IMR-90 (cell line): ENCODE measurements at regions not wholly inside any gene's neighbourhood (a gene's known extent, or its start where the extent isn't known, plus 50 kb on each side); places are given as distances from the start of the nearest gene placed in this dataset.

Experiments
- ATAC-seq: fragments of 200-7000 bp; cut with Tn5 transposase; 2 replicates; pipeline ENCODE4 v1.9.1; 2020; ENCODE audit warnings: low read depth, mild to moderate bottlenecking, moderate library complexity
- BruUV-seq: library from RNA; stranded (reverse); fragments of 400-500 nt; replicated peaks from 2 replicates; lab custom pipeline; 2021; lab: Mats Ljungman, UMichigan
- CTCF ChIA-PET: fragments of 300-600 bp; formaldehyde crosslinking; extraction: SDS; loops from one replicate; lab custom pipeline; 2021; ENCODE audit warnings: antibody characterized with exemption; lab: Yijun Ruan, JAX
- POLR2A ChIA-PET: fragments of 300-600 bp; sonication (Branson Sonifier 250); formaldehyde crosslinking; loops from one replicate; lab custom pipeline; 2022; ENCODE audit warnings: antibody characterized with exemption; ENCODE audit not compliant: unreplicated experiment; lab: Charles Lee
- DNase-seq: peaks from one replicate; pipeline ENCODE4 v3.0.0; 2013
- H2AFZ ChIP-seq: replicated peaks from 2 replicates; pipeline ENCODE3; 2013; ENCODE audit warnings: low read length, mild to moderate bottlenecking; ENCODE audit not compliant: poor library complexity
- H2AK5ac ChIP-seq: 2 replicates; pipeline ENCODE4 v1.6.1; 2013; ENCODE audit warnings: low read depth, low read length, inconsistent platforms
- H2AK9ac ChIP-seq: replicated peaks from 2 replicates; pipeline ENCODE3; 2013; ENCODE audit warnings: mild to moderate bottlenecking, low read depth, low read length, moderate library complexity; ENCODE audit not compliant: poor library complexity
- H2BK120ac ChIP-seq: 2 replicates; pipeline ENCODE4 v1.6.1; 2013; ENCODE audit warnings: low read depth, low read length, inconsistent platforms
- H2BK15ac ChIP-seq: 3 replicates; pipeline ENCODE4 v1.6.1; 2013; ENCODE audit warnings: low read depth, low read length, inconsistent platforms
- H2BK20ac ChIP-seq: 2 replicates; pipeline ENCODE4 v1.6.1; 2013; ENCODE audit warnings: low read depth, mild to moderate bottlenecking, inconsistent platforms, low read length, moderate library complexity
- H2BK5ac ChIP-seq: 2 replicates; pipeline ENCODE4 v1.6.1; 2013; ENCODE audit warnings: mild to moderate bottlenecking, low read depth, low read length, inconsistent platforms; ENCODE audit not compliant: poor library complexity, severe bottlenecking
- H3K14ac ChIP-seq: replicated peaks from 2 replicates; pipeline ENCODE4 v1.6.1; 2013; ENCODE audit warnings: low read depth, low read length, inconsistent platforms
- H3K18ac ChIP-seq: 2 replicates; pipeline ENCODE4 v1.6.1; 2013; ENCODE audit warnings: low read depth, low read length, control low read depth
- H3K23ac ChIP-seq: 2 replicates; pipeline ENCODE4 v1.6.1; 2013; ENCODE audit warnings: low read depth, low read length, inconsistent platforms
- H3K27ac ChIP-seq: 2 replicates; pipeline ENCODE4 v1.5.1; 2013; ENCODE audit warnings: mild to moderate bottlenecking, control low read depth, low read length; ENCODE audit not compliant: insufficient read depth
- H3K27me3 ChIP-seq: 2 replicates; pipeline ENCODE4 v1.6.1; 2013; ENCODE audit warnings: low read length; ENCODE audit not compliant: control insufficient read depth, insufficient read depth
- H3K36me3 ChIP-seq: 2 replicates; pipeline ENCODE4 v1.6.1; 2013; ENCODE audit warnings: low read length, mixed read lengths; ENCODE audit not compliant: control insufficient read depth, insufficient read depth
- H3K4ac ChIP-seq: 2 replicates; pipeline ENCODE4 v1.6.1; 2013; ENCODE audit warnings: low read depth, low read length, inconsistent platforms
- H3K4me1 ChIP-seq: 2 replicates; pipeline ENCODE4 v1.6.1; 2013; ENCODE audit warnings: low read length, mixed read lengths; ENCODE audit not compliant: control insufficient read depth, insufficient read depth
- H3K4me2 ChIP-seq: 2 replicates; pipeline ENCODE4 v1.6.1; 2013; ENCODE audit warnings: low read depth, mild to moderate bottlenecking, control low read depth, low read length, moderate library complexity
- H3K4me3 ChIP-seq: 2 replicates; pipeline ENCODE4 v1.5.1; 2013; ENCODE audit warnings: low read depth, mild to moderate bottlenecking, control low read depth, low read length, moderate library complexity; ENCODE audit not compliant: insufficient read depth
- H3K56ac ChIP-seq: 2 replicates; pipeline ENCODE4 v1.6.1; 2013; ENCODE audit warnings: low read length, inconsistent platforms; ENCODE audit not compliant: insufficient read depth; ENCODE audit errors: extremely low read depth
- H3K79me1 ChIP-seq, 2 experiments: 2 replicates each; pipeline ENCODE4 v1.6.1; 2013; ENCODE audit warnings: low read length in 2 of 2, inconsistent platforms in 1 of 2, low read depth in 1 of 2
- H3K9ac ChIP-seq: 2 replicates; pipeline ENCODE4 v1.6.1; 2013; ENCODE audit warnings: low read depth, low read length, control low read depth
- H3K9me1 ChIP-seq: 2 replicates; pipeline ENCODE4 v1.6.1; 2013; ENCODE audit warnings: low read length, inconsistent platforms; ENCODE audit not compliant: insufficient read depth
- H3K9me3 ChIP-seq: 2 replicates; pipeline ENCODE4 v1.6.1; 2013; ENCODE audit warnings: low read length; ENCODE audit not compliant: control insufficient read depth, insufficient read depth
- H4K20me1 ChIP-seq: 2 replicates; pipeline ENCODE4 v1.6.1; 2013; ENCODE audit warnings: low read length, inconsistent platforms; ENCODE audit not compliant: insufficient read depth
- H4K5ac ChIP-seq: 2 replicates; pipeline ENCODE4 v1.6.1; 2013; ENCODE audit warnings: mild to moderate bottlenecking, low read depth, low read length, control low read depth
- H4K8ac ChIP-seq, 2 experiments: 2 replicates each; pipeline ENCODE4 v1.6.1; 2013; ENCODE audit warnings: low read depth in 2 of 2, low read length in 2 of 2, control low read depth in 1 of 2, inconsistent platforms in 1 of 2
- H4K91ac ChIP-seq: 2 replicates; pipeline ENCODE4 v1.6.1; 2013; ENCODE audit warnings: low read depth, low read length, inconsistent platforms; ENCODE audit not compliant: insufficient read depth
- BHLHE40 ChIP-seq: fragments of 150-350 bp; IDR thresholded peaks from 2 replicates; pipeline ENCODE4 v1.6.1; 2016; ENCODE audit warnings: mild to moderate bottlenecking, low read depth, low read length
- CEBPB ChIP-seq: IDR thresholded peaks from 2 replicates; pipeline ENCODE4 v1.6.1; 2012; ENCODE audit warnings: low read depth, low read length, improper control_type of control experiment
- CHD1 ChIP-seq: IDR thresholded peaks from 2 replicates; pipeline ENCODE4 v1.6.1; 2012; ENCODE audit warnings: low read depth, low read length, improper control_type of control experiment
- CTCF ChIP-seq: conservative IDR thresholded peaks from 2 replicates; pipeline ENCODE4 v1.5.1; 2012; ENCODE audit warnings: mild to moderate bottlenecking, low read depth, low read length, improper control_type of control experiment
- ELK1 ChIP-seq: fragments of 150-350 bp; IDR thresholded peaks from 2 replicates; pipeline ENCODE4 v1.6.1; 2016; ENCODE audit warnings: low read depth, mild to moderate bottlenecking, low read length, moderate library complexity, borderline replicate concordance
- FOS ChIP-seq: fragments of 150-350 bp; IDR thresholded peaks from 2 replicates; pipeline ENCODE4 v1.6.1; 2016; ENCODE audit warnings: low read depth, low read length
- MAFK ChIP-seq: IDR thresholded peaks from 2 replicates; pipeline ENCODE4 v1.6.1; 2012; ENCODE audit warnings: low read depth, low read length, improper control_type of control experiment
- MAZ ChIP-seq: IDR thresholded peaks from 2 replicates; pipeline ENCODE4 v1.6.1; 2012; ENCODE audit warnings: low read depth, mild to moderate bottlenecking, low read length, improper control_type of control experiment, moderate library complexity, borderline replicate concordance
- MXI1 ChIP-seq: IDR thresholded peaks from 2 replicates; pipeline ENCODE4 v1.6.1; 2012; ENCODE audit warnings: low read depth, mild to moderate bottlenecking, low read length, moderate library complexity, borderline replicate concordance
- NFE2L2 ChIP-seq: fragments of 150-350 bp; IDR thresholded peaks from 2 replicates; pipeline ENCODE4 v1.6.1; 2016; ENCODE audit warnings: low read depth, mild to moderate bottlenecking, low read length
- POLR2A ChIP-seq: IDR thresholded peaks from 2 replicates; pipeline ENCODE4 v1.6.1; 2012; ENCODE audit warnings: mild to moderate bottlenecking, low read depth, low read length
- RAD21 ChIP-seq: IDR thresholded peaks from 2 replicates; pipeline ENCODE4 v1.6.1; 2012; ENCODE audit warnings: low read length, improper control_type of control experiment
- RCOR1 ChIP-seq: IDR thresholded peaks from 2 replicates; pipeline ENCODE4 v1.6.1; 2012; ENCODE audit warnings: mild to moderate bottlenecking, low read length, improper control_type of control experiment; ENCODE audit not compliant: insufficient replicate concordance
- RFX5 ChIP-seq: IDR thresholded peaks from 2 replicates; pipeline ENCODE4 v1.8.0; 2012; ENCODE audit warnings: low read depth, mild to moderate bottlenecking, low read length, moderate library complexity
- SMC3 ChIP-seq: fragments of 150-350 bp; IDR thresholded peaks from 2 replicates; pipeline ENCODE4 v1.6.1; 2016; ENCODE audit warnings: low read depth, mild to moderate bottlenecking, antibody characterized with exemption, low read length, moderate library complexity
- USF2 ChIP-seq: fragments of 150-350 bp; IDR thresholded peaks from 2 replicates; pipeline ENCODE4 v1.6.1; 2017; ENCODE audit warnings: mild to moderate bottlenecking, antibody characterized with exemption, low read length, low read depth
- WGBS, 2 experiments: methylation state at CpG; one replicate each; pipeline versions ENCODE4 v1.1.5 to v1.1.7; 2013; ENCODE audit warnings: missing lambda C conversion rate in 2 of 2; ENCODE audit not compliant: insufficient read length in 1 of 2; ENCODE audit errors: extremely low coverage in 2 of 2; 5-methylcytosine and 5-hydroxymethylcytosine counted together
- dilution Hi-C: fragments of 300-500 bp; cut with HindIII; formaldehyde crosslinking; loops from one replicate; pipeline ENCODE4 v1.14.3; 2018; ENCODE audit warnings: low sequenced_read_pairs; ENCODE audit not compliant: unreplicated experiment
- in situ Hi-C: fragments of 300-500 bp; cut with MboI; formaldehyde crosslinking; loops from 3 replicates; pipeline ENCODE4 v1.14.3; 2019; ENCODE audit warnings: low sequenced_read_pairs, inconsistent platforms, mixed read lengths
- intact Hi-C: fragments of 100-400 bp; cut with micrococcal nuclease; formaldehyde crosslinking; loops from 2 replicates; pipeline ENCODE4 v1.10.0; 2022

GRCh38 chr7:106959753-106960152 is 84.8 kb upstream of the PRKAR2B start:
- in situ Hi-C loops (no loop called here), dilution Hi-C loops (no loop called here), intact Hi-C loops (no loop called here)
- H3K36me3 ChIP-seq, result no peaks in the 10 kb centered on the region
- H3K56ac ChIP-seq, result no peak overlapping the region
- no peak overlapping the region for H2BK15ac ChIP-seq
- ChIA-PET POLR2A (no interaction called here), CTCF (interaction anchor here (1.6 kb wide), 1 partner anchor 20 kb away, joined by 3 read pairs; no protein-coding TSS in a partner anchor)
- H4K91ac ChIP-seq, result no peak overlapping the region
- H4K5ac ChIP-seq, result no peak overlapping the region
- H2BK20ac ChIP-seq, result no peak overlapping the region
- no peaks in the 10 kb centered on the region for H4K20me1 ChIP-seq
- DNase-seq (no peak), ATAC-seq (no peak)
- no peak overlapping the region for H3K27ac ChIP-seq
- H3K4ac ChIP-seq, result no peak overlapping the region
- no peak overlapping the region for H3K23ac ChIP-seq
- no peak overlapping the region for H4K8ac ChIP-seq
- no peak overlapping the region for H3K14ac ChIP-seq
- no peak overlapping the region for H3K18ac ChIP-seq
- TF ChIP-seq CEBPB (no peak), ELK1 (no peak), CHD1 (no peak), MXI1 (no peak), POLR2A (no peak), RCOR1 (no peak), RFX5 (no peak), FOS (no peak), MAFK (no peak), BHLHE40 (no peak), USF2 (no peak), RAD21 (no peak), SMC3 (no peak), NFE2L2 (no peak), MAZ (no peak), CTCF (no peak)
- no peak overlapping the region for H2BK5ac ChIP-seq
- WGBS, 2 experiments, result no CpG with 5 or more reads among the region's 2 CpGs
- no peaks in the 10 kb centered on the region for H3K79me1 ChIP-seq
- no peak overlapping the region for H3K4me3 ChIP-seq
- no peak overlapping the region for H2AFZ ChIP-seq
- H3K9me1 ChIP-seq, result no peaks in the 10 kb centered on the region
- H3K27me3 ChIP-seq, result peaks cover 5% of the 10 kb centered on the region
- no peak overlapping the region for H2AK9ac ChIP-seq
- no peak overlapping the region for H3K4me2 ChIP-seq
- no peak overlapping the region for H2BK120ac ChIP-seq
- no TSS peak for BruUV-seq
- no peaks in the 10 kb centered on the region for H3K9me3 ChIP-seq
- no peak overlapping the region for H3K9ac ChIP-seq
- 0 out of 2 replicates have a peak, but pooled peaks cover 2% of the 10 kb centered on the region for H3K4me1 ChIP-seq
- no peak overlapping the region for H2AK5ac ChIP-seq
